Stomach (tissue), 4 donors: ENCODE measurements at regions not wholly inside any gene's neighbourhood (a gene's known extent, or its start where the extent isn't known, plus 50 kb on each side); places are given as distances from the start of the nearest gene placed in this dataset.

Source experiments
- CTCF ChIP-seq, 7 experiments: fragments of 450-650 bp in 4 of 7; fragments of 200-600 bp in 3 of 7; sonication (generic) in 3 of 7; IDR thresholded peaks; one replicate each; pipeline ENCODE4 v1.5.1; 2016 to 2019; ENCODE audit warnings: antibody characterized with exemption in 7 of 7, control low read depth in 2 of 7, mild to moderate bottlenecking in 1 of 7
- POLR2A ChIP-seq, 4 donors: fragments of 450-650 bp; IDR thresholded peaks; one replicate each; pipeline ENCODE4 v1.6.1; 2016; ENCODE audit warnings: antibody characterized with exemption in 4 of 4, control low read depth in 2 of 4, mild to moderate bottlenecking in 1 of 4, moderate library complexity in 1 of 4

- TF ChIP-seq POLR2A (IDR thresholded peaks at IDR 0.05) = no peak
- TF ChIP-seq CTCF (IDR thresholded peaks at IDR 0.05) = no peak
Observed at GRCh38 chr12:45553204-45553603, 176.3 kb upstream of the ARID2 start.
